SK-N-SH (cell line): ENCODE measurements at regions not wholly inside any gene's neighbourhood (a gene's known extent, or its start where the extent isn't known, plus 50 kb on each side); places are given as distances from the start of the nearest gene placed in this dataset.
"Not testable (repeated sequence)": the region's sequence is repeated elsewhere in the genome, so short reads cannot be mapped to it uniquely, and the experiment has no call there.

Source experiments
- CTCF ChIA-PET: fragments of 300-600, 350-600 bp; formaldehyde crosslinking; extraction: SDS; loops from one replicate; lab custom pipeline; 2021; lab: Yijun Ruan, JAX
- POLR2A ChIA-PET: fragments of 350-600 bp; sonication (Branson Sonifier 250); formaldehyde crosslinking; extraction: SDS; loops from one replicate; lab custom pipeline; 2020; ENCODE audit warnings: antibody characterized with exemption, inconsistent platforms; lab: Yijun Ruan, JAX
- DNase-seq: peaks from one replicate; pipeline ENCODE4 v3.0.0; 2012
- H2AFZ ChIP-seq: fragments of 200-600 bp; sonication (generic); 2 replicates; pipeline ENCODE4 v1.8.1; 2016; ENCODE audit warnings: antibody characterized with exemption, mild to moderate bottlenecking, low read depth
- H3F3A ChIP-seq: fragments of 200-600 bp; sonication (generic); replicated peaks from 2 replicates; pipeline ENCODE3; 2016; ENCODE audit warnings: antibody characterized with exemption, mild to moderate bottlenecking; ENCODE audit not compliant: insufficient read depth
- H3K27ac ChIP-seq, 2 experiments: fragments of 200-500 bp in 1 of 2; fragments of 200-600 bp in 1 of 2; sonication (Bioruptor generic) in 1 of 2; sonication (generic), shearing (Covaris generic) in 1 of 2; 2 replicates each; pipeline versions ENCODE4 v1.5.1 to v1.6.1; 2014 to 2016; ENCODE audit warnings: low read depth in 2 of 2, inconsistent platforms in 1 of 2, low read length in 1 of 2, mild to moderate bottlenecking in 1 of 2, mixed read lengths in 1 of 2
- H3K27me3 ChIP-seq: fragments of 200-600 bp; sonication (generic), shearing (Covaris generic); 2 replicates; pipeline ENCODE4 v1.6.1; 2016; ENCODE audit warnings: mixed run types; ENCODE audit not compliant: insufficient read depth
- H3K36me3 ChIP-seq, 2 experiments: fragments of 200-500 bp in 1 of 2; fragments of 200-600 bp in 1 of 2; sonication (Bioruptor generic) in 1 of 2; sonication (generic) in 1 of 2; replicated peaks in 1 of 2; 2 replicates each; pipeline versions ENCODE3 to v1.5.1; 2014 to 2016; ENCODE audit warnings: low read length in 1 of 2, mild to moderate bottlenecking in 1 of 2; ENCODE audit not compliant: insufficient read depth in 2 of 2, control insufficient read depth in 1 of 2
- H3K4me1 ChIP-seq, 2 experiments: fragments of 200-500 bp in 1 of 2; fragments of 200-600 bp in 1 of 2; sonication (Bioruptor generic) in 1 of 2; sonication (generic), shearing (Covaris generic) in 1 of 2; 2 replicates each; pipeline versions ENCODE4 v1.5.1 to v1.6.1; 2014 to 2016; ENCODE audit warnings: low read depth in 1 of 2, low read length in 1 of 2, mixed run types in 1 of 2; ENCODE audit not compliant: insufficient read depth in 2 of 2, control insufficient read depth in 1 of 2
- H3K4me2 ChIP-seq: fragments of 200-600 bp; sonication (generic), shearing (Covaris generic); 2 replicates; pipeline ENCODE4 v1.6.1; 2017; ENCODE audit warnings: mixed run types
- H3K4me3 ChIP-seq, 2 experiments: fragments of 200-500 bp in 1 of 2; fragments of 200-600 bp in 1 of 2; sonication (Bioruptor generic) in 1 of 2; sonication (generic), shearing (Covaris generic) in 1 of 2; 2 replicates each; pipeline versions ENCODE4 v1.5.1 to v1.8.1; 2014 to 2016; ENCODE audit warnings: low read depth in 2 of 2, inconsistent platforms in 1 of 2, low read length in 1 of 2, mild to moderate bottlenecking in 1 of 2, mixed read lengths in 1 of 2, moderate library complexity in 1 of 2
- H3K79me2 ChIP-seq: fragments of 200-600 bp; sonication (generic); 2 replicates; pipeline ENCODE4 v1.8.1; 2017; ENCODE audit warnings: mild to moderate bottlenecking; ENCODE audit not compliant: insufficient read depth
- H3K9ac ChIP-seq: fragments of 200-600 bp; sonication (generic); 2 replicates; pipeline ENCODE4 v1.6.1; 2017; ENCODE audit warnings: mixed run types
- H3K9me2 ChIP-seq: fragments of 200-600 bp; sonication (generic); 2 replicates; pipeline ENCODE4 v1.6.1; 2017; ENCODE audit warnings: mixed run types
- H3K9me3 ChIP-seq: fragments of 200-600 bp; sonication (generic); 2 replicates; pipeline ENCODE4 v1.6.1; 2017; ENCODE audit warnings: mixed run types, mild to moderate bottlenecking, moderate library complexity
- H4K20me1 ChIP-seq: fragments of 200-600 bp; sonication (generic); 2 replicates; pipeline ENCODE4 v1.6.1; 2017; ENCODE audit warnings: mild to moderate bottlenecking, mixed run types; ENCODE audit not compliant: insufficient read depth
- GABPA ChIP-seq: IDR thresholded peaks from 2 replicates; pipeline ENCODE4 v1.4.0; 2012; ENCODE audit warnings: low read depth, mild to moderate bottlenecking
- IRF3 ChIP-seq: fragments of 150-350 bp; IDR thresholded peaks from 2 replicates; pipeline ENCODE4 v1.6.1; 2016; ENCODE audit warnings: mild to moderate bottlenecking, low read depth, low read length
- NFIC ChIP-seq: IDR thresholded peaks from 2 replicates; pipeline ENCODE4 v1.4.0; 2012; ENCODE audit warnings: borderline replicate concordance
- NRF1 ChIP-seq: IDR thresholded peaks from 2 replicates; pipeline ENCODE4 v1.6.1; 2012; ENCODE audit warnings: low read depth, mild to moderate bottlenecking, low read length
- PBX3 ChIP-seq: IDR thresholded peaks from 2 replicates; pipeline ENCODE4; 2012
- POLR2AphosphoS5 ChIP-seq: IDR thresholded peaks from 2 replicates; pipeline ENCODE4 v1.6.1; 2012; ENCODE audit warnings: low read depth, low read length
- RAD21 ChIP-seq: IDR thresholded peaks from 2 replicates; pipeline ENCODE4 v1.6.1; 2012; ENCODE audit warnings: mild to moderate bottlenecking, low read length
- REST ChIP-seq: IDR thresholded peaks from 2 replicates; pipeline ENCODE4 v1.6.1; 2012; ENCODE audit warnings: mild to moderate bottlenecking, low read depth, low read length, moderate library complexity
- RXRA ChIP-seq: IDR thresholded peaks from 2 replicates; pipeline ENCODE4 v1.4.0; 2012; ENCODE audit warnings: low read depth, mild to moderate bottlenecking, borderline replicate concordance
- SMC3 ChIP-seq: IDR thresholded peaks from 2 replicates; pipeline ENCODE4 v1.6.1; 2012; ENCODE audit warnings: low read depth, low read length, improper control_type of control experiment
- USF1 ChIP-seq: IDR thresholded peaks from 2 replicates; pipeline ENCODE4 v1.4.0; 2012; ENCODE audit warnings: low read depth, borderline replicate concordance
- USF2 ChIP-seq: fragments of 150-350 bp; IDR thresholded peaks from 2 replicates; pipeline ENCODE4 v1.6.1; 2017; ENCODE audit warnings: antibody characterized with exemption, low read length, low read depth, borderline replicate concordance
- ZBTB33 ChIP-seq: IDR thresholded peaks from 2 replicates; pipeline ENCODE4 v1.4.0; 2012; ENCODE audit warnings: low read depth, borderline replicate concordance
- WGBS: methylation state at CpG from one replicate; pipeline ENCODE4 v1.1.6; 2017; ENCODE audit warnings: low lambda C conversion rate; 5-methylcytosine and 5-hydroxymethylcytosine counted together

- H3K79me2 ChIP-seq, result no peaks in the 10 kb centered on the region
- H3K4me2 ChIP-seq, result no peak overlapping the region
- H4K20me1 ChIP-seq, result no peaks in the 10 kb centered on the region
- no peaks in the 10 kb centered on the region for H3K27me3 ChIP-seq
- no peaks in the 10 kb centered on the region for H3K9me2 ChIP-seq
- no peak overlapping the region for H3K9ac ChIP-seq
- H2AFZ ChIP-seq, result no peak overlapping the region
- WGBS, result 0% methylated on average over 3 of the region's 5 CpGs
- H3K4me3 ChIP-seq, result no peak overlapping the region
- no peak for DNase-seq
- ChIA-PET CTCF (no interaction called here), POLR2A (no interaction called here)
- no peak overlapping the region for H3K27ac ChIP-seq
- no peaks in the 10 kb centered on the region for H3K4me1 ChIP-seq
- H3K36me3 ChIP-seq, result no peaks in the 10 kb centered on the region
- no peak for TF ChIP-seq SMC3
- TF ChIP-seq PBX3, result no peak
- TF ChIP-seq NFIC, result no peak
- no peaks in the 10 kb centered on the region for H3K9me3 ChIP-seq
- no peaks in the 10 kb centered on the region for H3F3A ChIP-seq
These were observed 133.8 kb upstream of the UBQLN2 start for GRCh38 chrX:56429581-56429980.

- H3K4me1 ChIP-seq, H3K79me2 ChIP-seq, H2AFZ ChIP-seq, DNase-seq, H3K9me2 ChIP-seq, H3K27ac ChIP-seq, H3K27me3 ChIP-seq, H3K4me2 ChIP-seq, H4K20me1 ChIP-seq, H3K9me3 ChIP-seq, H3K4me3 ChIP-seq, H3F3A ChIP-seq, H3K9ac ChIP-seq, POLR2A ChIA-PET, H3K36me3 ChIP-seq, CTCF ChIA-PET: not testable (repeated sequence)
- WGBS, result 16% methylated on average over 12 of the region's 12 CpGs
These were observed 111.4 kb upstream of the UBQLN2 start for GRCh38 chrX:56451981-56452380.

- POLR2A ChIA-PET, result no interaction called here
- Histone ChIP-seq H3K36me3 (no peaks in the 10 kb centered on the region), H3K9me3 (no peaks in the 10 kb centered on the region), H3K4me2 (no peak overlapping the region), H3K9ac (no peak overlapping the region), H3F3A (no peaks in the 10 kb centered on the region), H3K27ac (no peak overlapping the region), H3K79me2 (no peaks in the 10 kb centered on the region), H3K4me1 (no peaks in the 10 kb centered on the region), H2AFZ (no peak overlapping the region), H4K20me1 (no peaks in the 10 kb centered on the region), H3K9me2 (no peaks in the 10 kb centered on the region), H3K4me3 (no peak overlapping the region), H3K27me3 (no peaks in the 10 kb centered on the region)
- no peak for DNase-seq
- CTCF ChIA-PET, result interaction anchor here (0.6 kb wide), 1 partner anchor 848 kb away, joined by 3 read pairs; no protein-coding TSS in a partner anchor
- no peak for TF ChIP-seq NRF1
- TF ChIP-seq ZBTB33, result no peak
- TF ChIP-seq RXRA, result no peak
- TF ChIP-seq NFIC, result no peak
- TF ChIP-seq GABPA, result no peak
- no peak for TF ChIP-seq USF2
- no peak for TF ChIP-seq POLR2AphosphoS5
- no peak for TF ChIP-seq RAD21
- no peak for TF ChIP-seq USF1
- TF ChIP-seq IRF3, result no peak
- no peak for TF ChIP-seq REST
These were observed 101.0 kb upstream of the UBQLN2 start for GRCh38 chrX:56462389-56462788.
